CD4-positive, alpha-beta T cell treated with Interleukin-4 for 1 hour (primary cell): ENCODE measurements at regions not wholly inside any gene's neighbourhood (a gene's known extent, or its start where the extent isn't known, plus 50 kb on each side); places are given as distances from the start of the nearest gene placed in this dataset.
"Not testable (repeated sequence)": the region's sequence is repeated elsewhere in the genome, so short reads cannot be mapped to it uniquely, and the experiment has no call there.

ENCODE experiments used
- DNase-seq, 2 donors: peaks; one replicate each; pipeline ENCODE4 v3.0.0-alpha.2; 2020 to 2022

- DNase-seq: no peak
Observed at GRCh38 chr11:71331631-71332030, 79.3 kb upstream of the SHANK2 start.

GRCh38 chr11:71330996-71331395 is 78.6 kb upstream of the SHANK2 start:
- no peak for DNase-seq

- DNase-seq: no peak
Observed at GRCh38 chr11:71330349-71330748, 78.0 kb upstream of the SHANK2 start.

GRCh38 chr11:71329786-71330185 is 77.4 kb upstream of the SHANK2 start:
- DNase-seq: no peak

GRCh38 chr11:71329165-71329510 is 76.8 kb upstream of the SHANK2 start:
- DNase-seq: no peak

- no peak for DNase-seq
Observed at GRCh38 chr11:71327156-71328085, 75.0 kb upstream of the SHANK2 start.

- no peak for DNase-seq
Observed at GRCh38 chr11:71326328-71326940, 74.1 kb upstream of the SHANK2 start.

- no peak for DNase-seq
Observed at GRCh38 chr11:71325418-71326327, 73.3 kb upstream of the SHANK2 start.

- DNase-seq: no peak
Observed at GRCh38 chr11:71324788-71325417, 72.5 kb upstream of the SHANK2 start.

- no peak for DNase-seq
Observed at GRCh38 chr11:71323876-71324526, 71.6 kb upstream of the SHANK2 start.

GRCh38 chr11:71322861-71323582 is 70.6 kb upstream of the SHANK2 start:
- no peak for DNase-seq

- DNase-seq: no peak
Observed at GRCh38 chr11:71322192-71322735, 69.9 kb upstream of the SHANK2 start.

GRCh38 chr11:71321433-71322191 is 69.2 kb upstream of the SHANK2 start:
- DNase-seq: no peak

GRCh38 chr11:71316701-71317100 is 64.3 kb upstream of the SHANK2 start:
- no peak for DNase-seq

- not testable (repeated sequence) for DNase-seq
Observed at GRCh38 chr11:71312616-71313015, 60.2 kb upstream of the SHANK2 start.

- no peak for DNase-seq
Observed at GRCh38 chr11:71311928-71312510, 59.6 kb upstream of the SHANK2 start.

- no peak for DNase-seq
Observed at GRCh38 chr11:71311176-71311925, 59.0 kb upstream of the SHANK2 start.

GRCh38 chr11:71310184-71310583 is 57.8 kb upstream of the SHANK2 start:
- no peak for DNase-seq

GRCh38 chr11:71309611-71310010 is 57.2 kb upstream of the SHANK2 start:
- no peak for DNase-seq
